ENCODE measurements at regions not wholly inside any gene's neighbourhood (a gene's known extent, or its start where the extent isn't known, plus 50 kb on each side); places are given as distances from the start of the nearest gene placed in this dataset.
"Not testable (repeated sequence)": the region's sequence is repeated elsewhere in the genome, so short reads cannot be mapped to it uniquely, and the experiment has no call there.

DNA sequence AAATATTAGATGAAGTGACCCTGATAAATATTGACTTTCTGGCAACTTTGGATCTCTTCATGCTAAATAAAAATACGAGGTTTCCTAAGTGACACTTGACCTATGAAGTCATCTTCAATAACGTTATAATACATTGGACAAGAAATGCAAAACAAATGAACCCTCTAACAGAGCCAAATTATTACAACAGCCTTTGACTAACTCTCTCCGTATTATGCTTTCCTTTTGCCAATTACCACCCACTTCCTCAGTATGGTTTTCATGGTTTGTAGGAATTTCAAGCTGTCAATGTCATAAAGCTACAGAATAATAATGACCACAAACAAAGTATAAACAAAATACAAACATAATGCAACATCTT is 210.5 kb downstream of the MOXD1 start:
- H3K4me3 ChIP-seq (ENCODE audit: low read depth, low read length) = no peak overlapping the region
- TF ChIP-seq, protein P1, sequence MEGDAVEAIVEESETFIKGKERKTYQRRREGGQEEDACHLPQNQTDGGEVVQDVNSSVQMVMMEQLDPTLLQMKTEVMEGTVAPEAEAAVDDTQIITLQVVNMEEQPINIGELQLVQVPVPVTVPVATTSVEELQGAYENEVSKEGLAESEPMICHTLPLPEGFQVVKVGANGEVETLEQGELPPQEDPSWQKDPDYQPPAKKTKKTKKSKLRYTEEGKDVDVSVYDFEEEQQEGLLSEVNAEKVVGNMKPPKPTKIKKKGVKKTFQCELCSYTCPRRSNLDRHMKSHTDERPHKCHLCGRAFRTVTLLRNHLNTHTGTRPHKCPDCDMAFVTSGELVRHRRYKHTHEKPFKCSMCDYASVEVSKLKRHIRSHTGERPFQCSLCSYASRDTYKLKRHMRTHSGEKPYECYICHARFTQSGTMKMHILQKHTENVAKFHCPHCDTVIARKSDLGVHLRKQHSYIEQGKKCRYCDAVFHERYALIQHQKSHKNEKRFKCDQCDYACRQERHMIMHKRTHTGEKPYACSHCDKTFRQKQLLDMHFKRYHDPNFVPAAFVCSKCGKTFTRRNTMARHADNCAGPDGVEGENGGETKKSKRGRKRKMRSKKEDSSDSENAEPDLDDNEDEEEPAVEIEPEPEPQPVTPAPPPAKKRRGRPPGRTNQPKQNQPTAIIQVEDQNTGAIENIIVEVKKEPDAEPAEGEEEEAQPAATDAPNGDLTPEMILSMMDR (conservative IDR thresholded peaks at IDR 0.05; ENCODE audit: low read depth, low read length) = no peak
- DNase-seq (ENCODE audit: low read depth) = peak; percentile 85

DNA sequence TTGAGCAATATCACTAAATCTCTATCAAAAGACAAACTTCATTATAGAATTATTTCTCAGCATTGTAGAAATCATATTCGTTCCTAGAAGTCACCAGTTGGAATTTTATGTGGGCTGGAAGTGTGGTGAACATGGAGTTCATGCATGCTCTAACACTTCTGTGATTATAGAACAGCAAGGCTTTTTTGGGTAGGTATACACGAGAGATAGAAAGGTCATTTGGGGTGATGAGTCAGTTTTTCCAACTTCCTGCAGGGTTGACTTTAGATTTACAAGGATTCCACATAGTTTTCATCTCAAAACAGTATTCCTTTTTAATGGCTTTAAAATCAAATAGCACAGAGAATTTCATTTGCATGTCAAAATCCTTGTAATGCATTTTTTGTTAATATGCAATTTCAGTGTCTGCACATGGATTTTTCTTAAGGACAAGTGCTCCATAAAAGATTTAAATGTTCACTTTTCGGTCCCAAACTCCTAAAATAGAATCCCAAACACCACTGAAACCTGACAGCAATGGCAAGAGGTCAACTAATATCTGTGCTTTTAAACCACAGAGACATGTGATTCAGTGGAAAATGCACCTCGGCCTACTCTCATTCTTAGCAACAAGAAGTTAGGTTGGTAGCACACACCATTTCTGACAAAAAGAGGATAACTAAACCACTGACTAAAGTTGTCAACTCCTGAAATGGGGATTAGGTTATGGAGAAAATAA is 211.0 kb downstream of the MOXD1 start:
- TF ChIP-seq, protein P1 (conservative IDR thresholded peaks at IDR 0.05; ENCODE audit: low read depth, low read length) = no peak
- DNase-seq (ENCODE audit: low read depth) = peak; percentile 73
- H3K4me3 ChIP-seq (ENCODE audit: low read depth, low read length) = no peak overlapping the region

DNA sequence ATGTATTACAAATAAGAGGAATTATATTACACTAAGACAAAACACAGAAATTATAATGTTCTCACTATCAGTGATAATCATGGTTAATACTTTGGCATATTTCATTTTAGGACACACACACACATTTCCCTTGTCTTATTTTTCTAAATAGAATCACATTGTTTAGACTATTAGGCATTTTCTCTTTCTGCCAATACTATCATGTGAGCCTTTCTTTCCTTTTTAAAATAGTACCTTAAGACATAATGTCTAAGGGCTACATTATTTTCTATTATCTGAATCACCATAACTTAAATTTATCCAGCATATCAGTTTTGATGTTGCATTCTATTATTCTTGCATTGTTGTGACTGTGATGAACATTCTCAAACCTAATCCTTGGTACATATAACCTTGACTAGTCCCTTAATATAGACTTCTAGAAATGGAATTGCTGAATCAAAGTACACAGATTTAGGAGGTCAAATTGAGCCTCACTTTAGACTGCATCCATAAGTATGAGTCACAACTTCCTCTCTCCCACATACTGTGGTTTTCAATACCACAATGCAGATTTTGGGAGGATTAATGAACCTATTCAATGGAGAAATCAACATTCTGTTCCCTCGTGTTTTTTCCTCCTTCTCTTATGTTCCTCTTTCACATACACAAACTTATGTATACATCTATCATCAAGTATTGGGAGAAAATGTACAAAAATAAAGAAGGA is 212.6 kb downstream of the MOXD1 start:
- TF ChIP-seq, protein P1 (conservative IDR thresholded peaks at IDR 0.05; ENCODE audit: low read depth, low read length) = no peak
- H3K4me3 ChIP-seq (ENCODE audit: low read depth, low read length) = no peak overlapping the region
- DNase-seq (ENCODE audit: low read depth) = peak; percentile 79

DNA sequence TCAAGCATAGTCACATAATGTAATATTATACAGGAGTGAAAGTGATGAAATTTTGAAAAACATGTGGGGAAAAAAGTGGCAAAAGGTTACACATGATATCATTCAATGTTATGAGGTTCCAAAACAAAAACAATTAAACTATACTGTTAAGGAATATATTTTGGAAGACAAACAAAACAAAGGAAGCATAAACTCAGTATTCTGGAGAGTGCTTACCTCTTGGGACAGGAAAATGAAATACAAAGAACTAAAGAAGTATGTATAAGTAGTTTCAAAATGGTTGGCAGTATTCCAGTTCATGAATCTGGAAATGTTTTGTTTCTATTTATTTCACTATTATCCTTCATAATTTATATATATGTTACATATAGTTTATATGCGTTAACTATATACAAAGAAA is 213.5 kb downstream of the MOXD1 start:
- no peak overlapping the region for H3K4me3 ChIP-seq (ENCODE audit: low read depth, low read length)
- no peak for DNase-seq (ENCODE audit: low read depth)
- TF ChIP-seq, protein P1 (conservative IDR thresholded peaks at IDR 0.05; ENCODE audit: low read depth, low read length) = no peak

DNA sequence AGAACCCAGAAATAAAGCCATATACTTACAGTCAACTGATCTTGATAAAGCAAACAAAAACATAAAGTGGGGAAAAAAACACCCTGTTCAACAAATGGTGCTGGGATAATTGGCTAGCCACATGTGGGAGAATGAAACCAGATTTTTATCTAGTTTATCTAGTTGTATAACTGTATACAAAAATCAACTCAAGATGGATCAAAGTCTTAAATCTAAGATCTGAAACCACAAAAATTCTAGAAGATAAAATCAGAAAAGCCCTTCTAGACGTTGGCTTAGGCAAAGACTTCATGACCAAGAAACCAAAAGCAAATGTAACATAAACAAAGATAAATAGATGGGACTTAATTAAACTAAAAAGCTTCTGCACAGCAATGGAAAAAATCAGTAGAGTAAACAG is 216.3 kb downstream of the MOXD1 start:
- H3K4me3 ChIP-seq (ENCODE audit: low read depth, low read length); DNase-seq (ENCODE audit: low read depth): not testable (repeated sequence)

DNA sequence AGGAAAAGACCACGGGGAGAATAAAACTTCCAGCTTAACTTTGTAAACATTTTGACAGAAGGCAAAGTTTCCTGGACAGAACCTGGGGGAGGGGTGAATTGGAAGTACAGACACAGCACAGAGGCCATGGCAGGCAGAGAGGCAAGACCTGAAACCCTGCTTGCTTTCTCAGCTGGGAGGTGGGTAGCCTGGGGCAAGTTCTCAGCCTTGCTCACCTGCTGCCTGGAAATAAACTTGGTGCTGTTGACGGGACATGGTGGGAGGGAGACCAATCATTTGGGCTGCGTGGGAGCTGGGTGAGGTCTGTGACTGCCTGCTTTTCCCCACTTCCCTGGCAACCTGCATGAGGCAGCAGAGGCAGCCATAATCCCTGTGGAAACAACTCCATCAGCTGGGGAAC is 221.3 kb downstream of the MOXD1 start:
- peak; percentile 11 for DNase-seq (ENCODE audit: low read depth)
- TF ChIP-seq, protein P1 (conservative IDR thresholded peaks at IDR 0.05; ENCODE audit: low read depth, low read length) = no peak
- no peak overlapping the region for H3K4me3 ChIP-seq (ENCODE audit: low read depth, low read length)

DNA sequence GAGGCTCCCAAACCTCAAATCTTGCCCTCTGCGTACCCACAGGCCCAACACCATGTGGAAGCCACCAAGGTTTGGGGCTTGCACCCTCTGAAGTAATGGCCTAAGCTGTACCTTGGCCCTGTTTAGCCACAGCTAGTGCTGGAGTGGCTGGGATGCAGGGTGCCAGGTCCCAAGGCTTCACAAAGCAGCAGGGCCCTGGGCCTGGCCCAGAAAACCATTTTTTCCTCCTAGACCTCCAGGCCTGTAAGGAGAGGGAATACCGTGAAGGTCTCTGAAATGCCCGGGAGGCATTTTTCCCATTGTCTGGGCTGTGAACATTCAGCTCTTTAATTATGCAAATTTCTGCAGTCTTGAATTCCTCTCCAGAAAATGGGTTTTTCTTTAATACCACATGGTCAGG is 223.7 kb upstream of the CCN2 start:
- H3K4me3 ChIP-seq (ENCODE audit: low read depth, low read length) = no peak overlapping the region
- DNase-seq (ENCODE audit: low read depth) = no peak
- TF ChIP-seq, protein P1 (conservative IDR thresholded peaks at IDR 0.05; ENCODE audit: low read depth, low read length) = no peak
